GM11168 (cell line): ENCODE measurements at regions not wholly inside any gene's neighbourhood (a gene's known extent, or its start where the extent isn't known, plus 50 kb on each side); places are given as distances from the start of the nearest gene placed in this dataset.

ENCODE experiments used
- in situ Hi-C: fragments of 300-500 bp; cut with MboI; formaldehyde crosslinking; loops from one replicate; pipeline ENCODE4 v1.12.0; 2022; ENCODE audit warnings: low sequenced_read_pairs; ENCODE audit not compliant: unreplicated experiment

- in situ Hi-C loops, result loop anchor here (10.0 kb wide), 1 partner anchor 973 kb away; no protein-coding TSS in a partner anchor
Measured at GRCh38 chr6:37558168-37558567, 58.5 kb upstream of the CCDC167 start.

GRCh38 chr6:37557645-37558114 lies 58.0 kb upstream of the CCDC167 start:
- in situ Hi-C loops, result loop anchor here (10.0 kb wide), 1 partner anchor 973 kb away; no protein-coding TSS in a partner anchor

- in situ Hi-C loops, result loop anchor here (10.0 kb wide), 1 partner anchor 972 kb away; no protein-coding TSS in a partner anchor
Measured at GRCh38 chr6:37556881-37557644, 57.4 kb upstream of the CCDC167 start.

GRCh38 chr6:37555040-37555781 lies 55.5 kb upstream of the CCDC167 start:
- in situ Hi-C loops, result loop anchor here (10.0 kb wide), 1 partner anchor 970 kb away; no protein-coding TSS in a partner anchor

GRCh38 chr6:37554480-37554819 lies 54.8 kb upstream of the CCDC167 start:
- in situ Hi-C loops, result loop anchor here (10.0 kb wide), 1 partner anchor 970 kb away; no protein-coding TSS in a partner anchor

- in situ Hi-C loops, result loop anchor here (10.0 kb wide), 1 partner anchor 967 kb away; no protein-coding TSS in a partner anchor
Measured at GRCh38 chr6:37552267-37552666, 52.6 kb upstream of the CCDC167 start.

GRCh38 chr6:37551867-37552266 lies 52.2 kb upstream of the CCDC167 start:
- in situ Hi-C loops, result loop anchor here (10.0 kb wide), 1 partner anchor 967 kb away; no protein-coding TSS in a partner anchor

- in situ Hi-C loops, result loop anchor here (10.0 kb wide), 1 partner anchor 967 kb away; no protein-coding TSS in a partner anchor
Measured at GRCh38 chr6:37551446-37551845, 51.8 kb upstream of the CCDC167 start.

- in situ Hi-C loops, result loop anchor here (10.0 kb wide), 1 partner anchor 966 kb away; no protein-coding TSS in a partner anchor
Measured at GRCh38 chr6:37551002-37551401, 51.3 kb upstream of the CCDC167 start.

- in situ Hi-C loops, result loop anchor here (10.0 kb wide), 1 partner anchor 966 kb away; no protein-coding TSS in a partner anchor
Measured at GRCh38 chr6:37550191-37550831, 50.6 kb upstream of the CCDC167 start.

- in situ Hi-C loops, result no loop called here
Measured at GRCh38 chr6:37549558-37549957, 49.9 kb upstream of the CCDC167 start.
